Esophagus muscularis mucosa (tissue), 4 donors: ENCODE measurements at regions not wholly inside any gene's neighbourhood (a gene's known extent, or its start where the extent isn't known, plus 50 kb on each side); places are given as distances from the start of the nearest gene placed in this dataset.

Experiments
- DNase-seq: peaks from one replicate; pipeline ENCODE4 v3.0.0-alpha.2; 2017; ENCODE audit errors: extremely low spot score
- H3K27ac ChIP-seq, 4 donors: fragments of 200-600 bp; sonication (generic); replicated peaks in 1 of 4; 1 replicate in 3 of 4; 2 replicates in 1 of 4; pipeline ENCODE4 v1.5.1; 2016 to 2019; ENCODE audit warnings: mild to moderate bottlenecking in 1 of 4
- H3K27me3 ChIP-seq, 4 donors: fragments of 200-600 bp; sonication (generic); one replicate each; pipeline versions ENCODE4 v1.5.1 to v1.6.0; 2016 to 2019
- H3K36me3 ChIP-seq, 4 donors: fragments of 200-600 bp; sonication (generic); one replicate each; pipeline ENCODE4 v1.5.1; 2016 to 2019
- H3K4me1 ChIP-seq, 4 donors: fragments of 200-600 bp; sonication (generic); one replicate each; pipeline ENCODE4 v1.5.1; 2016 to 2019
- H3K4me3 ChIP-seq, 4 donors: fragments of 200-600 bp; sonication (generic); 1 replicate in 2 of 4; 2 replicates in 2 of 4; pipeline ENCODE4 v1.5.1; 2016 to 2019; ENCODE audit warnings: mild to moderate bottlenecking in 4 of 4, moderate library complexity in 1 of 4
- H3K9me3 ChIP-seq, 4 donors: fragments of 200-600 bp; sonication (generic); 1 replicate in 3 of 4; 2 replicates in 1 of 4; pipeline ENCODE4 v1.5.1; 2016 to 2019
- CTCF ChIP-seq, 3 experiments: fragments of 200-600 bp in 2 of 3; fragments of 450-650 bp in 1 of 3; sonication (generic) in 2 of 3; IDR thresholded peaks; one replicate each; pipeline ENCODE4 v1.5.1; 2017 to 2019; ENCODE audit warnings: antibody characterized with exemption in 3 of 3, mild to moderate bottlenecking in 2 of 3, moderate library complexity in 1 of 3
- EP300 ChIP-seq: sonication (generic); formaldehyde crosslinking; IDR thresholded peaks from one replicate; pipeline ENCODE4 v1.6.1; 2017; ENCODE audit warnings: antibody characterized with exemption
- POLR2A ChIP-seq: fragments of 450-650 bp; IDR thresholded peaks from one replicate; pipeline ENCODE4 v1.6.1; 2017; ENCODE audit warnings: antibody characterized with exemption, moderate library complexity, mild to moderate bottlenecking, low read depth
- POLR2AphosphoS5 ChIP-seq, 2 donors: sonication (generic); formaldehyde crosslinking; IDR thresholded peaks; one replicate each; pipeline ENCODE4 v1.6.1; 2017; ENCODE audit warnings: antibody characterized with exemption in 2 of 2
- WGBS: methylation state at CpG from one replicate; pipeline ENCODE4 v1.1.5; 2018; 5-methylcytosine and 5-hydroxymethylcytosine counted together
- intact Hi-C: fragments of 100-400 bp; cut with DNase I; formaldehyde crosslinking; loops from one replicate; pipeline ENCODE4 v1.15.1; 2023

DNA sequence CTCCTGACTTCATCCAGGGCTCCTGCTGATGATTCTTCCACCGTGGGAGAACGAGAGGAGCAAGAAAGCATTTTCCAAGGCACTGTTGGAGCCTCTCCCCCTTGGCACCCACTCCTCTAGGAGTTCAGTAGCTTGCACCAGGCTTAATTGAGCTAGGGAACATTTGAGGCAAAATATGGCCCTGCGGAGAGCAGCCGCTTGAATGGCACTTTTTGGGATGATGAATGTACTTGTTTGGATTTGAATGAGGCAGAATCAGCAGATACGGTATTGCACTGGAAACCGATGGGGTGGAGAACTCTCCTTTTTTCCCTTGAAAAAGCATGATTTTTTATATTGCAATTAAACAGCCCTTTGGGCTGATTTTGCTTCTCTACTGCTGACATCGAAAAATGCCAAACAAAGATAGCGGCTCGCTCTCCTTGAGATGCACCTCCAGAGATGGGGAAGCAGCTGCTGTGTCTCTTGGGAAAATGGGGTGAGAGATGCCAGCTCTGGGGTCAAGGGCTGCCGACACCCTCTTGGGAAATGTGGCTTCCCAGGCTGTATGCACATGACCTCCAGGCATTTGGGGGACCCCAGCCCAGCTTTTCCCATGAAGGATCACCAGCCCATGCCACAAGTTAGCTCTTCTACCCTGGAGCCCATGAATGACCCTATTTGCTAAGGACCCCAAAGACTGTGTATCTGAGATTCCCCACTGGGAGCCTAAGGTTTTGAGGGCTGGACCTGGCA is 55.4 kb upstream of the LRP8 start:
- DNase-seq, result no peak
- intact Hi-C loops, result no loop called here

DNA sequence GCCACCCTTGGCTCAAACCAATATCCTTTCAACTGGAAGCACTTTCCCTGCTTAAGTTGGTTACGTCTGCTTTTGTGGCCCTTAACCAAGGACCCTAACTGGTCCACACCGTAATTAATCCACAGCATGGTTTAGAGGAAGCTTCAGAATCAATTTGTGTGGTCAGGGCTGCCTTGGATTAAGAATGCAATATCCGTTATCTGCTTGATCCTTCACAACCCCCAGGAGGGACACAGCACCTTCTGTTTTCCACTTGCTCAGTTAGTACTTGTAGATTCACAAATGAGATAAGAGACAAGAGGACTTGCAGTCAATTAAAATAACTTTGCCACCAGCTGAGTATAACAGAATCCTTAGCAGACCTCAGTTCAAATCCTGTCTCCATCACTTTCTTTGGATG is 56.9 kb upstream of the LRP8 start:
- TF ChIP-seq EP300 (no peak), POLR2A (no peak)
- H3K4me3 ChIP-seq, result no peak overlapping the region
- H3K36me3 ChIP-seq, result no peaks in the 10 kb centered on the region
- intact Hi-C loops, result no loop called here
- H3K4me1 ChIP-seq, result no peaks in the 10 kb centered on the region
- peaks cover 0 to 10% (median 4%) of the 10 kb centered on the region in 4 donors for H3K9me3 ChIP-seq
- H3K27ac ChIP-seq, result no peak overlapping the region
- 81% methylated on average over 3 of the region's 3 CpGs for WGBS
- DNase-seq, result no peak
- H3K27me3 ChIP-seq, result peaks cover 0 to 39% (median 0%) of the 10 kb centered on the region in 4 donors

More for the DNA sequence above, 55.4 kb upstream of the LRP8 start:
- no peak for TF ChIP-seq POLR2AphosphoS5 (IDR thresholded peaks at IDR 0.05)
- no peak for TF ChIP-seq EP300
- TF ChIP-seq POLR2A, result no peak
- TF ChIP-seq CTCF (IDR thresholded peaks at IDR 0.05), result no peak
- Histone ChIP-seq H3K9me3 (peaks cover 0 to 10% (median 4%) of the 10 kb centered on the region in 4 donors), H3K27me3 (peaks cover 0 to 34% (median 0%) of the 10 kb centered on the region in 4 donors), H3K4me1 (no peaks in the 10 kb centered on the region), H3K4me3 (no peak overlapping the region), H3K27ac (no peak overlapping the region), H3K36me3 (no peaks in the 10 kb centered on the region)
- 89% methylated on average over 10 of the region's 10 CpGs for WGBS

GRCh38 chr1:53385276-53386225 is 57.7 kb upstream of the LRP8 start:
- intact Hi-C loops, result no loop called here
- Histone ChIP-seq H3K9me3 (peaks cover 0 to 10% (median 4%) of the 10 kb centered on the region in 4 donors), H3K4me3 (no peak overlapping the region), H3K36me3 (no peaks in the 10 kb centered on the region), H3K27ac (no peak overlapping the region), H3K27me3 (peaks cover 0 to 34% (median 0%) of the 10 kb centered on the region in 4 donors), H3K4me1 (no peaks in the 10 kb centered on the region)
- no peak for TF ChIP-seq POLR2AphosphoS5 (IDR thresholded peaks at IDR 0.05)
- TF ChIP-seq EP300, result no peak
- TF ChIP-seq POLR2A, result no peak
- no peak for TF ChIP-seq CTCF (IDR thresholded peaks at IDR 0.05)
- no peak for DNase-seq
- 75% methylated on average over 11 of the region's 11 CpGs for WGBS

DNA sequence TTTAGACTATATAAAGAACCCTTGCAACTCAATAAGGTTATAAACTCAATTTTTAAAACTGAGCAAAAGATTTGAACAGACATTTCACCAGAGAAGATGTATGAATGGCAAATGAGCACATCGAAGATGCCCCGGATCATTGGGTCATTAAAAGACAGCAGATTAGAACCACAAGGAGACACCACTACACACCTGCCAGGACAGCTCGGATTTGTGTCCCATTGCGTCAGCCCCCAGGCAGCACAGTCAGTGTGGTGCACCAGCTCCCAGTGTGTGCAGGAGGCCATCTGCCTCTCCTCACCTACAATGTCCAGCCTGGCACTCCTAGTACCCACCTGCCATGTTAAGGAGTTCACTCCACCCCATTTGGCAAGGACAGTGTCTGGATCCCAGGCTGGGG is 61.1 kb upstream of the LRP8 start:
- Histone ChIP-seq H3K27me3 (peaks cover 0 to 17% (median 0%) of the 10 kb centered on the region in 4 donors), H3K4me3 (no peak overlapping the region), H3K4me1 (no peaks in the 10 kb centered on the region), H3K27ac (no peak overlapping the region), H3K36me3 (no peaks in the 10 kb centered on the region), H3K9me3 (peaks cover 0 to 10% (median 4%) of the 10 kb centered on the region in 4 donors)
- 89% methylated on average over 4 of the region's 4 CpGs for WGBS
- TF ChIP-seq POLR2A, result no peak
- TF ChIP-seq CTCF (IDR thresholded peaks at IDR 0.05), result no peak
- no peak for TF ChIP-seq POLR2AphosphoS5 (IDR thresholded peaks at IDR 0.05)
- no peak for TF ChIP-seq EP300
- intact Hi-C loops, result no loop called here
- no peak for DNase-seq

DNA sequence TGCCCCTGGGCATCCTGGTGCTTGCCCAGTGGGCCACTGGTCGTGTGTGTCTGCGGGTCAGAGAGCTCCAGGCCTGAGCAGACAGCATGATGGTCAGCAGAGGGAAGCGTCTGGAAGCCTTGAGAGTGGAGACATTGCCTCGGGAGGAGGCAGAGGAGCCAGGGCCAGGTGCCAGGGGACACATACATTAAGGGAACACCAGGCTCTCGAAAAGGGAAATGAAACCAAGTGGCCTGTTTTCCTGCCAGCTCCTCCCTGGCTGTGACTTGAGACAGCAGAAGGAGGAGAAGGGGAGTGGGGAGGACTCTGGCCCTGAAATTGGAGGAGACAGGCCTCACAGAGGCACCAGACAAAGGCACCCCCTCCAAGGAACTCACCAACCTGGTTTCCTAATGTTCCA is 62.4 kb upstream of the LRP8 start:
- DNase-seq, result no peak
- Histone ChIP-seq H3K27me3 (peaks cover 0 to 14% (median 0%) of the 10 kb centered on the region in 4 donors), H3K27ac (no peak overlapping the region), H3K9me3 (peaks cover 0 to 10% (median 4%) of the 10 kb centered on the region in 4 donors), H3K36me3 (no peaks in the 10 kb centered on the region), H3K4me3 (no peak overlapping the region), H3K4me1 (no peaks in the 10 kb centered on the region)
- intact Hi-C loops, result no loop called here
- TF ChIP-seq EP300 (no peak), CTCF (IDR thresholded peaks at IDR 0.05) (no peak), POLR2A (no peak), POLR2AphosphoS5 (IDR thresholded peaks at IDR 0.05) (no peak)
- WGBS, result 69% methylated on average over 5 of the region's 5 CpGs
